ENCODE measurements at regions not wholly inside any gene's neighbourhood (a gene's known extent, or its start where the extent isn't known, plus 50 kb on each side); places are given as distances from the start of the nearest gene placed in this dataset.

- TF ChIP-seq CREB5 (CRISPR knock-in tag; IDR thresholded peaks at IDR 0.05; ENCODE audit: low read depth), result no peak
- TF ChIP-seq BACH2 (CRISPR knock-in tag; IDR thresholded peaks at IDR 0.05; ENCODE audit: borderline replicate concordance), result no peak
- no peak for TF ChIP-seq ARNTL (CRISPR knock-in tag; IDR thresholded peaks at IDR 0.05; ENCODE audit: borderline replicate concordance, low read depth)
- TF ChIP-seq ZC3H10 (CRISPR knock-in tag; IDR thresholded peaks at IDR 0.05), result no peak
- no peak for TF ChIP-seq ISL1 (CRISPR knock-in tag; IDR thresholded peaks at IDR 0.05)
- no peak for TF ChIP-seq CSRNP3 (CRISPR knock-in tag; IDR thresholded peaks at IDR 0.05)
- no peak for TF ChIP-seq OSR1 (CRISPR knock-in tag; IDR thresholded peaks at IDR 0.05)
- no peak for TF ChIP-seq SNAI2 (CRISPR knock-in tag; IDR thresholded peaks at IDR 0.05)
- TF ChIP-seq ZNF565 (CRISPR knock-in tag; conservative IDR thresholded peaks at IDR 0.05; ENCODE audit: low read depth), result no peak
- no peak for TF ChIP-seq TOX (CRISPR knock-in tag; IDR thresholded peaks at IDR 0.05; ENCODE audit: borderline replicate concordance)
- no peak for TF ChIP-seq ZFP3 (CRISPR knock-in tag; IDR thresholded peaks at IDR 0.05)
- no peak for TF ChIP-seq GLIS3 (CRISPR knock-in tag; IDR thresholded peaks at IDR 0.05)
- TF ChIP-seq TCF4 (CRISPR knock-in tag; IDR thresholded peaks at IDR 0.05; ENCODE audit: borderline replicate concordance), result no peak
- TF ChIP-seq ESRRG (CRISPR knock-in tag; IDR thresholded peaks at IDR 0.05), result no peak
- TF ChIP-seq ZFP30 (CRISPR knock-in tag; IDR thresholded peaks at IDR 0.05), result no peak
- TF ChIP-seq PATZ1 (CRISPR knock-in tag; IDR thresholded peaks at IDR 0.05; ENCODE audit: borderline replicate concordance), result no peak
- TF ChIP-seq TSHZ2 (CRISPR knock-in tag; IDR thresholded peaks at IDR 0.05), result no peak
- no peak for TF ChIP-seq ZNF70 (CRISPR knock-in tag; IDR thresholded peaks at IDR 0.05)
- ATAC-seq, result no peak
Observed at GRCh38 chr3:165522386-165522785, 314.8 kb downstream of the BCHE start.

GRCh38 chr3:165521131-165521871 is 315.9 kb downstream of the BCHE start:
- TF ChIP-seq ZNF8 (CRISPR knock-in tag; IDR thresholded peaks at IDR 0.05) (no peak), CSDC2 (CRISPR knock-in tag; IDR thresholded peaks at IDR 0.05) (no peak), TSHZ2 (CRISPR knock-in tag; IDR thresholded peaks at IDR 0.05) (no peak), ARNTL (CRISPR knock-in tag; IDR thresholded peaks at IDR 0.05; ENCODE audit: borderline replicate concordance, low read depth) (no peak), TCF4 (CRISPR knock-in tag; IDR thresholded peaks at IDR 0.05; ENCODE audit: borderline replicate concordance) (no peak), CSRNP3 (CRISPR knock-in tag; IDR thresholded peaks at IDR 0.05) (no peak), ISL1 (CRISPR knock-in tag; IDR thresholded peaks at IDR 0.05) (no peak), CREB5 (CRISPR knock-in tag; IDR thresholded peaks at IDR 0.05; ENCODE audit: low read depth) (no peak), ZC3H10 (CRISPR knock-in tag; IDR thresholded peaks at IDR 0.05) (no peak), BACH2 (CRISPR knock-in tag; IDR thresholded peaks at IDR 0.05; ENCODE audit: borderline replicate concordance) (no peak), PPARA (CRISPR knock-in tag; IDR thresholded peaks at IDR 0.05; ENCODE audit: borderline replicate concordance) (no peak), ZNF70 (CRISPR knock-in tag; IDR thresholded peaks at IDR 0.05) (no peak), OSR1 (CRISPR knock-in tag; IDR thresholded peaks at IDR 0.05) (no peak), TOX (CRISPR knock-in tag; IDR thresholded peaks at IDR 0.05; ENCODE audit: borderline replicate concordance) (no peak), GLIS3 (CRISPR knock-in tag; IDR thresholded peaks at IDR 0.05) (no peak), ZFP3 (CRISPR knock-in tag; IDR thresholded peaks at IDR 0.05) (no peak), ZNF565 (CRISPR knock-in tag; conservative IDR thresholded peaks at IDR 0.05; ENCODE audit: low read depth) (no peak), ZFP30 (CRISPR knock-in tag; IDR thresholded peaks at IDR 0.05) (no peak), POU6F1 (CRISPR knock-in tag; IDR thresholded peaks at IDR 0.05; ENCODE audit: borderline replicate concordance, low read depth) (no peak)
- ATAC-seq, result no peak
